T-cell (primary cell): ENCODE measurements at regions not wholly inside any gene's neighbourhood (a gene's known extent, or its start where the extent isn't known, plus 50 kb on each side); places are given as distances from the start of the nearest gene placed in this dataset.

Source experiments
- ATAC-seq, 4 experiments: fragments of 200-7000 bp in 3 of 4; fragments of 150-1000 bp in 1 of 4; cut with Tn5 transposase; replicated peaks in 1 of 4; 1 replicate in 3 of 4; 2 replicates in 1 of 4; pipeline ENCODE4 v1.10.0; 2021; ENCODE audit warnings: moderate library complexity in 3 of 4, mild to moderate bottlenecking in 2 of 4, moderate number of reproducible peaks in 1 of 4
- CTCF ChIA-PET, 2 donors: fragments of 300-600 bp; sonication (Branson Sonifier 250); formaldehyde crosslinking; loops; one replicate each; lab custom pipeline; 2022; ENCODE audit warnings: antibody characterized with exemption in 2 of 2; lab: Charles Lee
- POLR2A ChIA-PET, 2 donors: fragments of 300-600 bp; sonication (Branson Sonifier 250); formaldehyde crosslinking; loops; one replicate each; lab custom pipeline; 2022; ENCODE audit warnings: antibody characterized with exemption in 2 of 2; lab: Charles Lee
- DNase-seq, 35 experiments: peaks; one replicate each; pipeline versions ENCODE4 v3.0.0 to v3.0.0-alpha.2; 2013 to 2023
- H3K27ac ChIP-seq: one replicate; pipeline ENCODE4 v1.5.1; 2013; ENCODE audit warnings: low read length
- H3K27me3 ChIP-seq, 2 experiments: replicated peaks in 1 of 2; 1 replicate in 1 of 2; 2 replicates in 1 of 2; pipeline versions ENCODE4 v1.6.1 to v1.7.0; 2013; ENCODE audit warnings: low read length in 1 of 2, mixed read lengths in 1 of 2; ENCODE audit not compliant: control insufficient read depth in 2 of 2, insufficient read depth in 2 of 2; ENCODE audit errors: extremely low read depth in 1 of 2
- H3K36me3 ChIP-seq, 2 donors: 1 replicate in 1 of 2; 2 replicates in 1 of 2; pipeline versions ENCODE4 v1.6.1 to v1.7.0; 2013; ENCODE audit warnings: low read length in 1 of 2; ENCODE audit not compliant: control insufficient read depth in 2 of 2, insufficient read depth in 1 of 2; ENCODE audit errors: extremely low read depth in 1 of 2
- H3K4me1 ChIP-seq, 2 experiments: 1 replicate in 1 of 2; 2 replicates in 1 of 2; pipeline versions ENCODE4 v1.6.1 to v1.7.0; 2013; ENCODE audit warnings: low read length in 2 of 2, mixed read lengths in 1 of 2; ENCODE audit not compliant: insufficient read depth in 2 of 2, control insufficient read depth in 1 of 2; ENCODE audit errors: extremely low read depth in 1 of 2
- H3K4me3 ChIP-seq, 2 donors: 1 replicate in 1 of 2; 2 replicates in 1 of 2; pipeline versions ENCODE4 v1.5.1 to v1.7.0; 2013; ENCODE audit warnings: mild to moderate bottlenecking in 2 of 2, low read length in 1 of 2, moderate library complexity in 1 of 2; ENCODE audit not compliant: control insufficient read depth in 1 of 2; ENCODE audit errors: extremely low read depth in 1 of 2
- H3K9me3 ChIP-seq: 2 replicates; pipeline ENCODE4 v1.7.0; 2013
- H3K27ac Mint-ChIP-seq, 2 donors: one replicate each; pipeline ENCODE4 v1.8.0; 2020 to 2021; ENCODE audit warnings: mild to moderate bottlenecking in 2 of 2, mixed read lengths in 2 of 2
- H3K27me3 Mint-ChIP-seq, 2 donors: one replicate each; pipeline ENCODE4 v1.8.0; 2021 to 2022; ENCODE audit warnings: mixed read lengths in 2 of 2
- H3K36me3 Mint-ChIP-seq: one replicate; pipeline ENCODE4 v1.8.0; 2021; ENCODE audit warnings: mixed read lengths
- H3K4me1 Mint-ChIP-seq, 3 donors: one replicate each; pipeline ENCODE4 v1.8.0; 2020 to 2022; ENCODE audit warnings: mixed read lengths in 3 of 3, mild to moderate bottlenecking in 1 of 3
- H3K4me3 Mint-ChIP-seq, 3 donors: one replicate each; pipeline ENCODE4 v1.8.0; 2020 to 2022; ENCODE audit warnings: mild to moderate bottlenecking in 3 of 3, mixed read lengths in 3 of 3, moderate library complexity in 3 of 3
- H3K9me3 Mint-ChIP-seq, 3 donors: one replicate each; pipeline ENCODE4 v1.8.0; 2020 to 2022; ENCODE audit warnings: mixed read lengths in 3 of 3
- WGBS: methylation state at CpG from one replicate; pipeline ENCODE4 v1.1.5; 2013; ENCODE audit warnings: missing lambda C conversion rate; ENCODE audit not compliant: insufficient coverage; 5-methylcytosine and 5-hydroxymethylcytosine counted together

DNA sequence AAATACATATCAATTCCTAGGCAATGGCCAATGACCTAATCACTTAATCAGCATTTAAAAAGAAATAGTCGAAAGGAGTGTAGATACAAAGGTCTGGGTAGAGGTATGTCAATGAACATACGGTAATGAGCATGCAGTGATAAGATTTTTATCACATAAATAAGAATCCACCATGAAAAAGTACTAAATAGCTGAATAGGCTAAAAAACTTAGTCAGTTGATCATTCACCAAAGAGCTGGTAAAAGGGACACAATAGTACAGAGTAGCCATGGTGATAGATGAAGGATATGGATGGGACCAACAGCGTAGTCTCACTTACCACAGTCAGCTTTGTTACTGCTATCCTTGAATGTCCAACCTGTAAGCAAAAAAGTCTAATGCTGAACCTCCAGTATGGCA, 1018.6 kb upstream of the EYS start:
- H3K27ac Mint-ChIP-seq = no peak overlapping the region
- Histone ChIP-seq H3K4me3 (no peak overlapping the region), H3K27me3 (no peaks in the 10 kb centered on the region), H3K27ac (no peak overlapping the region), H3K4me1 (no peaks in the 10 kb centered on the region), H3K36me3 (no peaks in the 10 kb centered on the region), H3K9me3 (no peaks in the 10 kb centered on the region)
- H3K4me3 Mint-ChIP-seq = no peak overlapping the region
- H3K36me3 Mint-ChIP-seq = no peaks in the 10 kb centered on the region
- no peaks in the 10 kb centered on the region for H3K4me1 Mint-ChIP-seq
- ChIA-PET CTCF (no interaction called here), POLR2A (no interaction called here)
- peaks cover 7 to 30% (median 20%) of the 10 kb centered on the region in 3 donors for H3K9me3 Mint-ChIP-seq
- no peaks in the 10 kb centered on the region for H3K27me3 Mint-ChIP-seq
- DNase-seq (no peak), ATAC-seq (no peak)
- no CpG with 5 or more reads among the region's 3 CpGs for WGBS

GRCh38 chr6:66717801-66718200, 1010.8 kb upstream of the EYS start:
- DNase-seq (no peak), ATAC-seq (no peak)
- H3K27me3 Mint-ChIP-seq = no peaks in the 10 kb centered on the region
- 100% methylated on average over 1 of the region's 4 CpGs for WGBS
- H3K4me1 ChIP-seq = no peaks in the 10 kb centered on the region
- H3K4me3 Mint-ChIP-seq = no peak overlapping the region
- no peaks in the 10 kb centered on the region for H3K27me3 ChIP-seq
- H3K36me3 Mint-ChIP-seq = no peaks in the 10 kb centered on the region
- no peaks in the 10 kb centered on the region for H3K36me3 ChIP-seq
- no peak overlapping the region for H3K27ac ChIP-seq
- H3K4me1 Mint-ChIP-seq = no peaks in the 10 kb centered on the region
- H3K27ac Mint-ChIP-seq = no peak overlapping the region
- H3K4me3 ChIP-seq = no peak overlapping the region
- peaks cover 11% of the 10 kb centered on the region for H3K9me3 ChIP-seq
- H3K9me3 Mint-ChIP-seq = peaks cover 0 to 15% (median 6%) of the 10 kb centered on the region in 3 donors
- ChIA-PET CTCF (no interaction called here), POLR2A (no interaction called here)

GRCh38 chr6:66699385-66699784, 992.4 kb upstream of the EYS start:
- ChIA-PET CTCF (no interaction called here), POLR2A (no interaction called here)
- H3K4me1 Mint-ChIP-seq = no peaks in the 10 kb centered on the region
- H3K36me3 Mint-ChIP-seq = no peaks in the 10 kb centered on the region
- H3K27me3 ChIP-seq = no peaks in the 10 kb centered on the region
- H3K27ac Mint-ChIP-seq = no peak overlapping the region
- H3K27me3 Mint-ChIP-seq = no peaks in the 10 kb centered on the region
- no peak overlapping the region for H3K4me3 ChIP-seq
- H3K4me3 Mint-ChIP-seq = no peak overlapping the region
- no CpG with 5 or more reads among the region's 1 CpG for WGBS
- H3K36me3 ChIP-seq = no peaks in the 10 kb centered on the region
- H3K9me3 Mint-ChIP-seq = peaks cover 4 to 15% (median 12%) of the 10 kb centered on the region in 3 donors
- no peak overlapping the region for H3K27ac ChIP-seq
- DNase-seq = no peak
- ATAC-seq = no peak
- no peaks in the 10 kb centered on the region for H3K4me1 ChIP-seq
- peaks cover 4% of the 10 kb centered on the region for H3K9me3 ChIP-seq

- Histone ChIP-seq H3K36me3 (no peaks in the 10 kb centered on the region), H3K4me1 (no peaks in the 10 kb centered on the region), H3K27me3 (no peaks in the 10 kb centered on the region), H3K27ac (no peak overlapping the region), H3K9me3 (no peaks in the 10 kb centered on the region), H3K4me3 (no peak overlapping the region)
- no peak overlapping the region for H3K27ac Mint-ChIP-seq
- H3K4me1 Mint-ChIP-seq = no peaks in the 10 kb centered on the region
- ChIA-PET POLR2A (no interaction called here), CTCF (interaction anchor here in 1 of 2 donors (0.5 kb wide), 1 partner anchor 26 kb away, joined by 6 read pairs; no protein-coding TSS in a partner anchor)
- 80% methylated on average over 4 of the region's 4 CpGs for WGBS
- H3K27me3 Mint-ChIP-seq = no peaks in the 10 kb centered on the region
- ATAC-seq = no peak
- no peak overlapping the region for H3K4me3 Mint-ChIP-seq
- peaks cover 17 to 20% (median 18%) of the 10 kb centered on the region in 3 donors for H3K9me3 Mint-ChIP-seq
- DNase-seq = no peak
- no peaks in the 10 kb centered on the region for H3K36me3 Mint-ChIP-seq
Measured at GRCh38 chr6:66689608-66690007, 982.6 kb upstream of the EYS start.

- no peak overlapping the region for H3K27ac Mint-ChIP-seq
- H3K27me3 ChIP-seq = no peaks in the 10 kb centered on the region
- no peaks in the 10 kb centered on the region for H3K36me3 Mint-ChIP-seq
- no peak overlapping the region for H3K4me3 ChIP-seq
- H3K36me3 ChIP-seq = no peaks in the 10 kb centered on the region
- peaks cover 13 to 18% (median 16%) of the 10 kb centered on the region in 3 donors for H3K9me3 Mint-ChIP-seq
- H3K4me1 Mint-ChIP-seq = no peaks in the 10 kb centered on the region
- CTCF ChIA-PET = no interaction called here
- H3K27ac ChIP-seq = no peak overlapping the region
- H3K4me3 Mint-ChIP-seq = no peak overlapping the region
- ATAC-seq (no peak), DNase-seq (no peak)
- POLR2A ChIA-PET = no interaction called here
- no peaks in the 10 kb centered on the region for H3K9me3 ChIP-seq
- H3K4me1 ChIP-seq = no peaks in the 10 kb centered on the region
- no peaks in the 10 kb centered on the region for H3K27me3 Mint-ChIP-seq
- no CpG with 5 or more reads among the region's 3 CpGs for WGBS
Measured at GRCh38 chr6:66687611-66688140, 980.6 kb upstream of the EYS start.

DNA sequence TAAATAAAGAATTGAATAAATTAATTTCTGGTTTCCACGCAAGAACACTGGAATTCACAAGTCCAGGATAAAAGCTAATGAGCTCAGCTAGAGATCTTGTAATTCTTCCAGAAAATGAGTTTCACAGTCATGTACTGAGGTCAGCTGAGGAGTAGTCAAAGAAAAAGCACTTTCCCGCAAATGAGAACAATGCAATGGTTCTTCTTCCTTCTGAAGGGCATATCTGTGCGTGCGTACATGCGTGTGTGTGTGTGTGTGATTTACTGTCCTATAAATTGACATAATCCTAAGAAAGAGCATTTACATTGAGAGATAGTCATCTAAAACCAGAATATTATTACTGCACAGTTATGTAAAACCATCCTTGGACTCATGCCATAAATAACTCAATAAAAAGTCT, 968.9 kb upstream of the EYS start:
- Histone ChIP-seq H3K36me3 (no peaks in the 10 kb centered on the region), H3K4me1 (no peaks in the 10 kb centered on the region), H3K27me3 (no peaks in the 10 kb centered on the region), H3K9me3 (peaks cover 5% of the 10 kb centered on the region), H3K27ac (no peak overlapping the region), H3K4me3 (no peak overlapping the region)
- Mint-ChIP-seq H3K27me3 (no peaks in the 10 kb centered on the region), H3K36me3 (no peaks in the 10 kb centered on the region), H3K9me3 (peaks cover 7 to 12% (median 11%) of the 10 kb centered on the region in 3 donors), H3K4me3 (no peak overlapping the region), H3K27ac (no peak overlapping the region), H3K4me1 (no peaks in the 10 kb centered on the region)
- no peak for ATAC-seq
- ChIA-PET CTCF (no interaction called here), POLR2A (interaction anchor here in 1 of 2 donors (0.7 kb wide), 1 partner anchor 906 kb away, joined by 4 read pairs; no protein-coding TSS in a partner anchor)
- no CpG with 5 or more reads among the region's 5 CpGs for whole genome bisulfite sequencing
- no peak for DNase-seq

GRCh38 chr6:66664112-66664511, 957.1 kb upstream of the EYS start:
- Mint-ChIP-seq H3K9me3 (peaks cover 0 to 7% (median 4%) of the 10 kb centered on the region in 3 donors), H3K36me3 (no peaks in the 10 kb centered on the region), H3K4me1 (no peaks in the 10 kb centered on the region), H3K27me3 (no peaks in the 10 kb centered on the region), H3K27ac (no peak overlapping the region), H3K4me3 (no peak overlapping the region)
- H3K27me3 ChIP-seq = no peaks in the 10 kb centered on the region
- POLR2A ChIA-PET = no interaction called here
- H3K36me3 ChIP-seq = no peaks in the 10 kb centered on the region
- no peak overlapping the region for H3K27ac ChIP-seq
- no peak for DNase-seq
- WGBS = no CpG with 5 or more reads among the region's 4 CpGs
- no peaks in the 10 kb centered on the region for H3K9me3 ChIP-seq
- H3K4me1 ChIP-seq = no peaks in the 10 kb centered on the region
- CTCF ChIA-PET = no interaction called here
- H3K4me3 ChIP-seq = no peak overlapping the region
- ATAC-seq = no peak
